Progenitor cell of endocrine pancreas (in vitro differentiated cells): ENCODE measurements at regions not wholly inside any gene's neighbourhood (a gene's known extent, or its start where the extent isn't known, plus 50 kb on each side); places are given as distances from the start of the nearest gene placed in this dataset.

Experiments
- DNase-seq: peaks from one replicate; pipeline ENCODE4 v3.0.0; 2021; ENCODE audit warnings: low spot score; ENCODE audit not compliant: unreplicated experiment
- H3K27ac Mint-ChIP-seq: 2 replicates; pipeline ENCODE4 v1.8.0; 2021; ENCODE audit warnings: mild to moderate bottlenecking, moderate library complexity, mixed read lengths
- H3K27me3 Mint-ChIP-seq: 2 replicates; pipeline ENCODE4 v1.8.0; 2021; ENCODE audit warnings: mixed read lengths
- H3K36me3 Mint-ChIP-seq: 2 replicates; pipeline ENCODE4 v1.8.0; 2022; ENCODE audit warnings: mixed read lengths; ENCODE audit not compliant: insufficient read depth
- H3K4me1 Mint-ChIP-seq: 2 replicates; pipeline ENCODE4 v1.8.0; 2021; ENCODE audit warnings: low read depth, mixed read lengths
- H3K4me3 Mint-ChIP-seq: 2 replicates; pipeline ENCODE4 v1.8.0; 2021; ENCODE audit warnings: low read depth, mild to moderate bottlenecking, moderate library complexity, mixed read lengths
- H3K9me3 Mint-ChIP-seq: 2 replicates; pipeline ENCODE4 v1.8.0; 2021; ENCODE audit warnings: low read depth, mixed read lengths
- TF ChIP-seq, protein P1 (sequence below): fragments of 200-600 bp; sonication (generic); IDR thresholded peaks from one replicate; pipeline ENCODE4 v1.5.0; 2021; ENCODE audit warnings: antibody characterized with exemption, mild to moderate bottlenecking; ENCODE audit not compliant: unreplicated experiment

GRCh38 chr9:119726035-119726434, 356.8 kb upstream of the BRINP1 start:
- Mint-ChIP-seq H3K36me3 (no peaks in the 10 kb centered on the region), H3K9me3 (no peaks in the 10 kb centered on the region), H3K4me3 (no peak overlapping the region), H3K4me1 (no peaks in the 10 kb centered on the region), H3K27me3 (peaks cover 63% of the 10 kb centered on the region), H3K27ac (no peak overlapping the region)
- no peak for DNase-seq
- TF ChIP-seq, protein P1, sequence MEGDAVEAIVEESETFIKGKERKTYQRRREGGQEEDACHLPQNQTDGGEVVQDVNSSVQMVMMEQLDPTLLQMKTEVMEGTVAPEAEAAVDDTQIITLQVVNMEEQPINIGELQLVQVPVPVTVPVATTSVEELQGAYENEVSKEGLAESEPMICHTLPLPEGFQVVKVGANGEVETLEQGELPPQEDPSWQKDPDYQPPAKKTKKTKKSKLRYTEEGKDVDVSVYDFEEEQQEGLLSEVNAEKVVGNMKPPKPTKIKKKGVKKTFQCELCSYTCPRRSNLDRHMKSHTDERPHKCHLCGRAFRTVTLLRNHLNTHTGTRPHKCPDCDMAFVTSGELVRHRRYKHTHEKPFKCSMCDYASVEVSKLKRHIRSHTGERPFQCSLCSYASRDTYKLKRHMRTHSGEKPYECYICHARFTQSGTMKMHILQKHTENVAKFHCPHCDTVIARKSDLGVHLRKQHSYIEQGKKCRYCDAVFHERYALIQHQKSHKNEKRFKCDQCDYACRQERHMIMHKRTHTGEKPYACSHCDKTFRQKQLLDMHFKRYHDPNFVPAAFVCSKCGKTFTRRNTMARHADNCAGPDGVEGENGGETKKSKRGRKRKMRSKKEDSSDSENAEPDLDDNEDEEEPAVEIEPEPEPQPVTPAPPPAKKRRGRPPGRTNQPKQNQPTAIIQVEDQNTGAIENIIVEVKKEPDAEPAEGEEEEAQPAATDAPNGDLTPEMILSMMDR = no peak

- TF ChIP-seq, protein P1 = no peak
- Mint-ChIP-seq H3K27ac (no peak overlapping the region), H3K9me3 (no peaks in the 10 kb centered on the region), H3K4me1 (no peaks in the 10 kb centered on the region), H3K27me3 (peaks cover 48% of the 10 kb centered on the region), H3K4me3 (no peak overlapping the region), H3K36me3 (no peaks in the 10 kb centered on the region)
- DNase-seq = no peak
Measured at GRCh38 chr9:119722384-119722783, 353.1 kb upstream of the BRINP1 start.

- Mint-ChIP-seq H3K27ac (no peak overlapping the region), H3K9me3 (no peaks in the 10 kb centered on the region), H3K36me3 (no peaks in the 10 kb centered on the region), H3K4me3 (no peak overlapping the region), H3K27me3 (peaks cover 1% of the 10 kb centered on the region), H3K4me1 (no peaks in the 10 kb centered on the region)
- TF ChIP-seq, protein P1 = no peak
- DNase-seq = no peak
Measured at GRCh38 chr9:119712325-119712724, 343.1 kb upstream of the BRINP1 start.

- no peak for DNase-seq
- Mint-ChIP-seq H3K27ac (no peak overlapping the region), H3K4me1 (no peaks in the 10 kb centered on the region), H3K4me3 (no peak overlapping the region), H3K9me3 (no peaks in the 10 kb centered on the region), H3K27me3 (peaks cover 3% of the 10 kb centered on the region), H3K36me3 (no peaks in the 10 kb centered on the region)
- TF ChIP-seq, protein P1 = no peak
Measured at GRCh38 chr9:119709431-119709830, 340.2 kb upstream of the BRINP1 start.

DNA sequence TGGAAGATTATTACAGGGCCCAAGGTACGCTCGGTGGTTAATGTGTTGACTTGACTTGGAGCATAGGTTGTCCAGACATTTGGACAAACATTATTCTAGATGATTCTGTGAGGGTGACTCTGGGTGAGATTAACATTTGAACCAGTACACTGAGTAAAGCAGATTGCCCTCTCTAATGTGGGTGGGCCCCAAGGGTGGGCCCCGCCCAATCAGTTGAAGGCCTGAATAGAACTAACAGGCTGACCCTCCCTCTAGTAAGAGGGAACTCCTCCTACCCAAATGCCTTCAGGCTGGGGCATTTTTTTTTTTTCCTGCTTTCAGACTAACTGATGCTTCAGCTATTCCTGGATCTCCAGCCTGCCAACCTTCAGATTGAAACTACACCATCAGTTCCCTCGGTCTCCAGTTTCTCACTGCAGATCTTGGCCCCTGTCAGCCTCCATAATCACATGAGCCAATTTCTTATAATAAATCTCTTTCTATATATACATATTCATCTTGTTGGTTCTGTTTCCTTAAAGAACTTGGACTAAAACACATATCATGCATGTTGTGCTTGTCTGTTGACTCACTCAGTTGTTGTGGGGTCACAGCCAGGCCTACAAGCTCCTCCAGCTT, 338.1 kb upstream of the BRINP1 start:
- Mint-ChIP-seq H3K27ac (no peak overlapping the region), H3K4me1 (no peaks in the 10 kb centered on the region), H3K4me3 (no peak overlapping the region), H3K9me3 (no peaks in the 10 kb centered on the region), H3K36me3 (no peaks in the 10 kb centered on the region), H3K27me3 (peaks cover 6% of the 10 kb centered on the region)
- no peak for DNase-seq
- TF ChIP-seq, protein P1 = no peak
